ENCODE measurements at regions not wholly inside any gene's neighbourhood (a gene's known extent, or its start where the extent isn't known, plus 50 kb on each side); places are given as distances from the start of the nearest gene placed in this dataset.

GRCh38 chr2:201964631-201965206, 68.9 kb upstream of the FZD7 start:
- no peak for TF ChIP-seq EZH2 (IDR thresholded peaks at IDR 0.05; ENCODE audit: low read length, missing control alignments)
- no peak for TF ChIP-seq CTCF (conservative IDR thresholded peaks at IDR 0.05 in 1 of 2, IDR thresholded peaks at IDR 0.05 in 1 of 2; ENCODE audit: low read depth in 1 of 2, low read length in 2 of 2)
